Prostate gland (tissue), 2 donors: ENCODE measurements at regions not wholly inside any gene's neighbourhood (a gene's known extent, or its start where the extent isn't known, plus 50 kb on each side); places are given as distances from the start of the nearest gene placed in this dataset.

Source experiments
- DNase-seq: peaks from one replicate; pipeline ENCODE4 v3.0.0-alpha.2; 2019; ENCODE audit warnings: low spot score
- H3K27ac ChIP-seq, 2 donors: fragments of 200-600 bp; sonication (generic); 2 replicates each; pipeline ENCODE4 v1.5.1; 2017 to 2019
- H3K27me3 ChIP-seq: fragments of 200-600 bp; sonication (generic); replicated peaks from 2 replicates; pipeline ENCODE4 v1.5.1; 2019; ENCODE audit not compliant: insufficient read depth
- H3K36me3 ChIP-seq, 2 donors: fragments of 200-600 bp; sonication (generic); 1 replicate in 1 of 2; 2 replicates in 1 of 2; pipeline versions ENCODE4 v1.5.1 to v1.8.1; 2017 to 2019
- H3K4me1 ChIP-seq: fragments of 200-600 bp; sonication (generic); replicated peaks from 2 replicates; pipeline ENCODE4 v1.5.1; 2019
- H3K4me3 ChIP-seq, 2 donors: fragments of 200-600 bp; sonication (generic); 2 replicates each; pipeline ENCODE4 v1.5.1; 2017 to 2019
- H3K9me3 ChIP-seq: fragments of 200-600 bp; sonication (generic); 2 replicates; pipeline ENCODE4 v1.5.1; 2017
- CTCF ChIP-seq, 4 experiments: fragments of 200-600 bp in 2 of 4; fragments of 450-650 bp in 2 of 4; sonication (generic) in 2 of 4; IDR thresholded peaks; 1 replicate in 3 of 4; 2 replicates in 1 of 4; pipeline ENCODE4 v1.5.1; 2016 to 2019; ENCODE audit warnings: antibody characterized with exemption in 4 of 4, mild to moderate bottlenecking in 2 of 4, moderate library complexity in 2 of 4
- POLR2A ChIP-seq: fragments of 450-650 bp; IDR thresholded peaks from one replicate; pipeline ENCODE4 v1.6.1; 2016; ENCODE audit warnings: antibody characterized with exemption, mild to moderate bottlenecking
- POLR2AphosphoS5 ChIP-seq: sonication (generic); formaldehyde crosslinking; IDR thresholded peaks from one replicate; pipeline ENCODE4 v1.6.1; 2017; ENCODE audit warnings: antibody characterized with exemption
- WGBS: methylation state at CpG from one replicate; pipeline ENCODE4 v1.1.5; 2018; 5-methylcytosine and 5-hydroxymethylcytosine counted together
- intact Hi-C: fragments of 100-400 bp; cut with DNase I; formaldehyde crosslinking; loops from one replicate; pipeline ENCODE4 v1.14.2; 2022

GRCh38 chr15:47997195-47998080 is 123.4 kb upstream of the SLC24A5 start:
- no peak overlapping the region for H3K27ac ChIP-seq
- no peaks in the 10 kb centered on the region for H3K27me3 ChIP-seq
- no peak for DNase-seq
- intact Hi-C loops = loop anchor here (10.0 kb wide), 1 partner anchor 1683 kb away; no protein-coding TSS in a partner anchor
- no peak overlapping the region for H3K4me3 ChIP-seq
- TF ChIP-seq POLR2A = no peak
- TF ChIP-seq POLR2AphosphoS5 = no peak
- no peaks in the 10 kb centered on the region for H3K4me1 ChIP-seq
- H3K9me3 ChIP-seq = no peaks in the 10 kb centered on the region
- H3K36me3 ChIP-seq = no peaks in the 10 kb centered on the region
- WGBS = 88% methylated on average over 7 of the region's 7 CpGs

- H3K4me3 ChIP-seq = no peak overlapping the region
- intact Hi-C loops = loop anchor here (10.0 kb wide), 1 partner anchor 1684 kb away; no protein-coding TSS in a partner anchor
- no peaks in the 10 kb centered on the region for H3K9me3 ChIP-seq
These were observed 122.2 kb upstream of the SLC24A5 start for GRCh38 chr15:47998619-47999019.

GRCh38 chr15:48001393-48002039 is 119.3 kb upstream of the SLC24A5 start:
- Histone ChIP-seq H3K4me1 (no peaks in the 10 kb centered on the region), H3K27me3 (no peaks in the 10 kb centered on the region), H3K9me3 (no peaks in the 10 kb centered on the region), H3K4me3 (no peak overlapping the region), H3K27ac (no peak overlapping the region), H3K36me3 (no peaks in the 10 kb centered on the region)
- intact Hi-C loops = no loop called here
- 91% methylated on average over 3 of the region's 3 CpGs for WGBS
- no peak for DNase-seq
- TF ChIP-seq POLR2A (no peak), POLR2AphosphoS5 (no peak), CTCF (IDR thresholded peaks at IDR 0.05) (no peak)

More at GRCh38 chr15:47998619-47999019, 122.2 kb upstream of the SLC24A5 start:
- DNase-seq = no peak
- H3K4me1 ChIP-seq = no peaks in the 10 kb centered on the region
- no peak for TF ChIP-seq POLR2AphosphoS5
- no peak for TF ChIP-seq CTCF (IDR thresholded peaks at IDR 0.05)
- no peak for TF ChIP-seq POLR2A
- H3K27me3 ChIP-seq = no peaks in the 10 kb centered on the region
- WGBS = 95% methylated on average over 2 of the region's 2 CpGs
- H3K27ac ChIP-seq = no peak overlapping the region
- H3K36me3 ChIP-seq = no peaks in the 10 kb centered on the region

- intact Hi-C loops = no loop called here
- Histone ChIP-seq H3K4me3 (no peak overlapping the region), H3K9me3 (no peaks in the 10 kb centered on the region), H3K27me3 (no peaks in the 10 kb centered on the region), H3K27ac (no peak overlapping the region), H3K36me3 (no peaks in the 10 kb centered on the region), H3K4me1 (no peaks in the 10 kb centered on the region)
- WGBS = 57% methylated on average over 1 of the region's 1 CpG
- TF ChIP-seq CTCF (IDR thresholded peaks at IDR 0.05) (no peak), POLR2AphosphoS5 (peak; percentile 68)
- DNase-seq = no peak
These were observed 118.0 kb upstream of the SLC24A5 start for GRCh38 chr15:48002767-48003166.

- DNase-seq = no peak
- Histone ChIP-seq H3K27ac (no peak overlapping the region), H3K4me3 (no peak overlapping the region), H3K4me1 (no peaks in the 10 kb centered on the region), H3K36me3 (no peaks in the 10 kb centered on the region), H3K9me3 (no peaks in the 10 kb centered on the region), H3K27me3 (no peaks in the 10 kb centered on the region)
- intact Hi-C loops = no loop called here
- 100% methylated on average over 1 of the region's 1 CpG for WGBS
- no peak for TF ChIP-seq POLR2AphosphoS5
- no peak for TF ChIP-seq CTCF (IDR thresholded peaks at IDR 0.05)
- no peak for TF ChIP-seq POLR2A
These were observed 117.3 kb upstream of the SLC24A5 start for GRCh38 chr15:48003441-48003840.
